CD4-positive, alpha-beta T cell treated with Interleukin-4 for 1 hour (primary cell): ENCODE measurements at regions not wholly inside any gene's neighbourhood (a gene's known extent, or its start where the extent isn't known, plus 50 kb on each side); places are given as distances from the start of the nearest gene placed in this dataset.

Source experiments
- DNase-seq, 2 donors: peaks; one replicate each; pipeline ENCODE4 v3.0.0-alpha.2; 2020 to 2022

DNA sequence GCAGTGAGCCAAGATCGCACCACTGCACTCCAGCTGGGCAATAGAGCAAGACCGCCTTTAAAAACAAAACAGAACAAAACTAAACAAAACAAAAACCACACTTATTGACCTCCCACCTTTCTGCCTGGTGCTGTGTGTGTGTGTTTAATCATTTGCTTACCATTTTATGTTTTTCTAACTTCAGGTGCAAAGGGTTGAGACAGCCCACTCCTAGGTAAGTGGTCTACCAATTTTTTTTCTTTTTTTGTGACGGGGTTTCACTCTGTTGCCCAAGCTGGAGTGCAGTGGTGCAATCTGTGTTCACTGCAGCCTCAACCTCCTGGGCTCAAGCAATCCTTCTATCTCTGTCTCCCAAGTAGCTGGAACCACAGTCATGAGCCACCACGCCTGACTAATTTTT, 65.8 kb downstream of the SALL1 start:
- DNase-seq: no peak

GRCh38 chr16:51084074-51084928, 66.8 kb downstream of the SALL1 start:
- no peak for DNase-seq

DNA sequence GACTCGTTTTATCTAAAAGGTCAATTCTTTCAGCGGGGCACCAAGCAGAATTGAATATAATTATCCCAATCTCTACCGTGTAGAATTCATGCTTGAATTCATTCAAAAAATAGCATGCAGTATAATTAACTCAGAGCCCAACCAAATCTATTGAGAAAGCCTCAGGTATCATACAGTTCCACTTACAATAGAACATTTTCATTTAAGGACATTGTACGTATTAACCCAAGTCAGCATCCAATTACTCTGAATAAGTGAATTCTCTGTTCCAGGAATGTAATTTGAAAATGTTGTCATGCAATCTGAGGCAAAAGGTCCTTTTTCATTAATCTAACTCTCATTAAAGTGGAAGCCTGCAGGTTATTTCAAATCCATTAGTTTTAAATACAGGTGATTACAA, 78.5 kb downstream of the SALL1 start:
- DNase-seq: no peak

- DNase-seq: no peak
These were observed 79.7 kb downstream of the SALL1 start for GRCh38 chr16:51071326-51071725.

GRCh38 chr16:51067352-51067751, 83.7 kb downstream of the SALL1 start:
- DNase-seq: no peak

DNA sequence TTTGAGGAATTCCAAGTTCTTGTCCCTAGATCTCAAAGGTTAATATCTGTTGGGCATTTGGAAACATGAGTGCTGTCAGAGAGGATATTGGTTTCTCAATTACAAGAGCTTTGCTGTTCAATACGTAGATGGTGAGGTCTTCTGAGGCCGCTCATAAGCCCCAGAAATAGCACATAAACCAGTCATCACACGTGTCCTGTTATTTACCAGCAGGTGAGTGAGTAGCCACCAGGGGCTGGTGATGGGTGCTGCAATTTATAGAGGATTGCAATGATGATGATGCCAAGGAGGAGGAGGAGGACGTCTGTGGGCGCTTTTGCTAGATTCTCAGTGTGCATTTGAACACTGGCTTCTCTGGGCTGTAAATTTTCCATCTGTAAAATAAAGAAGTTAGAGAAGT, 89.0 kb downstream of the SALL1 start:
- DNase-seq: no peak

DNA sequence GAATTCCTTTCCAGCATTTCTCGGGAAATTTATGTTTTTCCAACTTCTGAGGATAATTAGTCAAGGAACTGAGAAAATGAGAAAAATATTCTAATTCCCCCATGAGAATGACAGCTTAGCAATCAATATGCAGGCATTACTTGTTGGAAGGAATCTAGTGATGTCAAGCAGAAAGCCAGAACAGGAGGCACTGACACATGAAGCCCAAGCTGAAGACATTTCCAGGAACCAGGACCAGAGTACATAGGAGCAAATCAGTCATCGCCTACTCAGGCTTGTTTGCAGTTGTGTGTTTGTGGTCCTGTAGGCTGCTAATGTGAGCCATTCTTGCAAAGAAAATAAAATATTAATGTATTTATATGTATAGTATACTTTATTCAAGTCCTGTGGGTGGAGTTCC, 89.7 kb downstream of the SALL1 start:
- no peak for DNase-seq

- no peak for DNase-seq
These were observed 93.1 kb downstream of the SALL1 start for GRCh38 chr16:51057969-51058337.

GRCh38 chr16:51057102-51057793, 93.8 kb downstream of the SALL1 start:
- DNase-seq: no peak

DNA sequence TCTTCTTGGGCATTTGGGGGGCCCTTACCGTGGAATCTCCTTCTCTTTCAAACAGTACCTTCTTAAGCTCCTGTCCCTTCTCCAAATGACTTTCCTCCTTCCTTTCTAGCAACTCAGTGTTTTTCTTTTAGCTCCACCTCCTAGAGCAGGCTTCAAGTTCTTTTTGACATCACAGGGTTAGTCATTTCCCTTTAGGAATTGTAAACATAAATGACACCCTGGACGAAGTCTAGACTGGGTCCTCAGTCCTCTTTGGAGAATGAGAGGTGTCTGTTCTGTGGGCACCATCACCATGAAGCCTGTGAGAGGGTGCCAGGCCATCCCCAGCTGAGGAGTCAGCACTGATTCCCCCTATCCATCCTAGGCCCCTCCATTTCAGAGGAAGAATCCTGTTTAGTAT, 94.7 kb downstream of the SALL1 start:
- DNase-seq: no peak

- DNase-seq: no peak
These were observed 95.6 kb downstream of the SALL1 start for GRCh38 chr16:51055434-51055833.

GRCh38 chr16:51053775-51054174, 97.3 kb downstream of the SALL1 start:
- no peak for DNase-seq

GRCh38 chr16:51051671-51052070, 99.4 kb downstream of the SALL1 start:
- DNase-seq: no peak

- no peak for DNase-seq
These were observed 100.7 kb downstream of the SALL1 start for GRCh38 chr16:51050377-51050706.

DNA sequence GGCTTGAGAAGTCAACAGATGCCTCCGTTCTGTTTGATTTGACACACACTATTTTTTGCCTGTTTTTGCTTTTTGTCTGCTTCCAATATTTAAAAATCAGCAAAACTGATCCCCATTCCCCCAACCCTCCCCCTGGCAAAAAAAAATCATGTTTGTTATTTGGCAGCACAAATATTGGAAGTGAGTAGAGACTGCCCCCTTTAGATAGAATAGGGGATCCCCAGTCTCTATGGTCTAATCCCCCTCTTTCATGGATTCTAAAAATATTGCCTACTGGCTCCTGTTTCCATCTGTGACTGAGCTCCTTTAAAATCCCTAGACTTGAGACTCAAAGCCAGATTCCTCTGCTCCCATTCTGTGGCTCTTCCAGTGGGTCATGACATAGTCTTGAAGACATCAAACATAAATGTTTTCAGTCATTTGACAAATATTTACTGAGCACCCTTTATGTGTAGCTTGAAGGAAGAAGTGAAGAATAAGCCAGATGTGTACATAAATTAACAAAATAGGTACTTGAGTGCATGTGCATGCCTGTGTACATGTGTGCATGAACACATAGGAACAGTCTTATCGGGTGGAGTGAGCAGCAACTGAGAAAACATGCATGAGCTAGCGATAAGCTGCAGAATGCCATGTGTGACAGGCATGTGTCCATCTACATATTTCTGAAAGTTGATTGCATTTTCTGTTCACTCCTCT, 101.2 kb downstream of the SALL1 start:
- no peak for DNase-seq

DNA sequence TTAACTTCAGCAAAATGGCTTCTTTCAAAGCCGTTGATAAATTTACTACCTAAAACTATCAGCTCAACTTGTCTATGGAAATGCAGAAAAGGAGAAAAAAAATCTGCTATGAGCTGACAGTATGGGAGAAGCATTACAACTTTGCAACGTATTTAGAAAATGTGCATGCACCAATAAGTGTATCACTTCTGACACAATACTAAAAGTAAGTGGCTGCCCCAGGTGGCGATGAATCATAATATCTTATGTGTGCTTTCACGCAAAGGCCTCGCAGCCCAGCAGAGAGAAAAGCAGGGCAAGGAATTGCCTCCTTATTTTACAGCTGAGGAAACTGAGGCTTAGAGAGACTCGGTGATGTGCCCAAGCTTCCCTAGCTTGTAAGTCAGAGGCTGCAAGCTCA, 101.8 kb downstream of the SALL1 start:
- DNase-seq: no peak

GRCh38 chr16:51048544-51048943, 102.5 kb downstream of the SALL1 start:
- DNase-seq: no peak

GRCh38 chr16:51045794-51046193, 105.3 kb downstream of the SALL1 start:
- no peak for DNase-seq

DNA sequence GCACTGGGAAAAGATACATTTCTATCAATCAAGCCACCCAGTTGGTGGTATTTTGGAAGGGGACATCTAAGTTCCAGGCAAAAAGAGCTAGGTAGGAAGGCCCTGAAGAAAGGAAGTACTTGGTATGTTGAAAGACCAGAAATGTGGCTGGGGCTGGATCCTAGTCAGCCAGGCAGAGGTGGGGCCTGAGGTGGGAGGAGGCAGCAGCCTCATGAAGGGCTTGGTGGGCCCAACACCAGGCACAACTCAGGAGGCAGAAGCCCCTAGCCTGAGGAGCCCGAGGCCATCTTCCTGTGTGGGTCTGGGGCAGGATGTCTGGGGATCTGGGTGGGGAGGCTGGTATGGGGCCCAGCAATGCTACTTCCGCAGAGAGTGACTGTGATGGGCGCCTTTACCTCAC, 105.9 kb downstream of the SALL1 start:
- DNase-seq: no peak

GRCh38 chr16:51041546-51041945, 109.5 kb downstream of the SALL1 start:
- no peak for DNase-seq

GRCh38 chr16:51040637-51041036, 110.4 kb downstream of the SALL1 start:
- no peak for DNase-seq

DNA sequence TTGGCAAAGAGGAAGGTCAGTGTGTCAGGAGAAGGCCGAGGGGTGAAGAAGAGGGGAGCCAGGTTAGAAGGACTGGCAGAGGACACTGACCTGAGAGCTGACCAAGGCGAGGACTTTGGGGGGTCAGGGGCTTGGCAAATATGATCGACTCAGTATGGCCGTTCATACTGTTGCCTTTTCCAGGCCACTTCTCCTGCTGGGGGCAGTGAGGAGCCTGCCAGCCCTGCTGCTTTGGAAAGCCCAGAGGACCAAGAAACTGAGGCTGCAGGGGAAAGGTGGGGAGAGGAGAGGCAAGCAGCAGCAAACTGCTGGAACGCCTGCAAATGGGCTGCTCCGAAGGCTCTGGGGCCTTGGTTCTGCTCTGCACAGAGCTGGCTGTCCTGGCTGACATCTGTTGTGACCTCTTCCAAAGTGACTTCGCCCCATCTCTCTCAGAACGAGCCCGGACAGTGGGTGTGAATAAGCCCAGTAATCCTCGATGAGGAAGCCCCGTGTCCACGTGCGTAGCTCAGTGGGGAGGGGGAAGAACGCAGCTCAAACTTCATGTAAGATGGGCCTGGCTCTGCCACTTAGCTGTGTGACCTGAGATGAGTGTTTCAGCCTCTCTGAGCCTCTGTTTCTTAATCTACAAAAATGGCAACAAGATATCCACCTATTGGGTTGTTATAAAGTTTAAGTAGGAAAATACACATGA, 111.3 kb downstream of the SALL1 start:
- DNase-seq: no peak

- DNase-seq: no peak
These were observed 115.4 kb downstream of the SALL1 start for GRCh38 chr16:51035711-51036110.

GRCh38 chr16:51035110-51035498, 116.0 kb downstream of the SALL1 start:
- no peak for DNase-seq
